HG02973 (cell line): ENCODE measurements at regions not wholly inside any gene's neighbourhood (a gene's known extent, or its start where the extent isn't known, plus 50 kb on each side); places are given as distances from the start of the nearest gene placed in this dataset.

Experiments used
- ATAC-seq: cut with Tn5 transposase; IDR thresholded peaks from one replicate; pipeline ENCODE4 v1.9.1; 2021; ENCODE audit warnings: moderate library complexity; ENCODE audit not compliant: unreplicated experiment

DNA sequence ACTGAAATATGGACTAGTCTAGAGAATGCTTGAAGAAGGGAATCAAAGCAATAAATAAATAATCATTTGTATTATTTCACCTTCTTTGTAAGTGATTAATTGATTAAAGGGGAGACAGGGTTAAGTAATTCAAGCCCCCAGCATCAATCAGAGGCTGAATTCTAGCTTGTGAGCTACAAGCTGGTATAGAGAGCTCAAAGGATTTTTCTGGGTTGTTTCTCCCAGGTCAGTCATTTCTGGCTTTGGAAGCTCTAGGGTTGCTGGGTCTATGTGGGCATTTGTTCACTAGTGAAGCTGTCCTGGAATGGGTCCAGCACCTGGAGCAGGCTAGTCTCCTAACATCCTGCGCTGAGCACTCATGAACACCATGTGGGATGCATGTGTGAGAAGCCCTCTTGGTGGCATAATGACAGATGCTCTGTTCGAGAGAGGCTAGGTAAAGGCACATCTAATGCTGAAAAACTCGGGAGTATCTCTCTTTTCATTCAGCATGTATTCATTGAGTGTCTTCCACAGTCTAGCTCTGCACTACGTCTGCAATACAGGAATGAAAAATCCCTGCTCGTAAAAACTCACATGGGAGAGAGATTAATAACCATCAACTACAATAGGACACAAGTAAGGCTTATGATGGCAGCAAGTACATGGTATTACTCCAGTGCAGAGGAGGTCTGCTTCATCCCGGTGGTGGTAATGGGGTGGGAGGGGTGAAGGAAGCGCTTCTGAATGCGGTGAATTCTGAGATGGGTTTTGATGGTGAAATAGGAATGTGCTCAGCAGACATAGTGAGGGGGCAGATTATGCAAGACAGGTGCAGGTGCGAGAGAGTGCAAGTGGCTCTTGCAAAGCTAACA lies 68.0 kb upstream of the NRP1 start:
- ATAC-seq = no peak

- ATAC-seq = no peak
These were observed 66.8 kb upstream of the NRP1 start for GRCh38 chr10:33401300-33401699.

- ATAC-seq = no peak
These were observed 64.3 kb upstream of the NRP1 start for GRCh38 chr10:33398796-33399195.

- ATAC-seq = no peak
These were observed 62.5 kb upstream of the NRP1 start for GRCh38 chr10:33396938-33397337.

DNA sequence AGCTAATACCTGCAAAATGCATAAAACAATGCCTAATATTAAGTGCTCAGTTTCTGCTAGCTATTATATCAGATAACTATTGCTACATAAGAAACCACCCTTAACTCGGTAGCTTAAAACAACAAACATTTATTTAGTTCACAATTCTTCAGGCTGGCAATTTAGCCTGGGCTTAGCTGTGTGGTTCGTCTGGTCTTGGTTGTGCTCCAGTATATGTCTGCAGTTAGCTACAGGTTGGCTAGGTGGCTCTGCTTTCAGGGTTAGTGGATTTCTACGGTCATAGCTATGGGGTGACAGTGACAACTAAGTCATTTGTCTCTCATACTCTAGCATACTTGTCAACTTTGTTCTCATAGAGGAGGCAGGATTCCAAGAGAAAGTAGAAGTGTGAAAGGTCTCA lies 61.8 kb upstream of the NRP1 start:
- no peak for ATAC-seq

DNA sequence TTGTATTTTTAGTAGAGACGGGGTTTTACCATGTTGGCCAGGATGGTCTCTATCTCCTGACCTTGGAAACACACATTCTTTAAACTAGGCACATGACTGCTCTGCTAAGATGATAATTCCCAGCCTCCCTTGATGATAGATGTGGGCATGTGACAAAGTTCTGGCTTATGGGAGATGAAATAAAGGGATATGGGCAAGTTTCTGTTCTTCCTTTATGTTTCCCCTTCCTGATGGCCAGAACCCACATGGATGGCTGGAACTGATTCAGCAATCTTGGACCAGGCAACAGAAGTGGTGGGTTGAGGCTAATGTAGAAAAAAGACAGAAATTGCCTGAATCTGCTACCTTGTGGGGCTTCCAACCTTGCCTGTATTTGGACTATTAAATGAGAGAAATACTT lies 60.7 kb upstream of the NRP1 start:
- no peak for ATAC-seq

GRCh38 chr10:33392706-33393105 lies 58.2 kb upstream of the NRP1 start:
- ATAC-seq = no peak

DNA sequence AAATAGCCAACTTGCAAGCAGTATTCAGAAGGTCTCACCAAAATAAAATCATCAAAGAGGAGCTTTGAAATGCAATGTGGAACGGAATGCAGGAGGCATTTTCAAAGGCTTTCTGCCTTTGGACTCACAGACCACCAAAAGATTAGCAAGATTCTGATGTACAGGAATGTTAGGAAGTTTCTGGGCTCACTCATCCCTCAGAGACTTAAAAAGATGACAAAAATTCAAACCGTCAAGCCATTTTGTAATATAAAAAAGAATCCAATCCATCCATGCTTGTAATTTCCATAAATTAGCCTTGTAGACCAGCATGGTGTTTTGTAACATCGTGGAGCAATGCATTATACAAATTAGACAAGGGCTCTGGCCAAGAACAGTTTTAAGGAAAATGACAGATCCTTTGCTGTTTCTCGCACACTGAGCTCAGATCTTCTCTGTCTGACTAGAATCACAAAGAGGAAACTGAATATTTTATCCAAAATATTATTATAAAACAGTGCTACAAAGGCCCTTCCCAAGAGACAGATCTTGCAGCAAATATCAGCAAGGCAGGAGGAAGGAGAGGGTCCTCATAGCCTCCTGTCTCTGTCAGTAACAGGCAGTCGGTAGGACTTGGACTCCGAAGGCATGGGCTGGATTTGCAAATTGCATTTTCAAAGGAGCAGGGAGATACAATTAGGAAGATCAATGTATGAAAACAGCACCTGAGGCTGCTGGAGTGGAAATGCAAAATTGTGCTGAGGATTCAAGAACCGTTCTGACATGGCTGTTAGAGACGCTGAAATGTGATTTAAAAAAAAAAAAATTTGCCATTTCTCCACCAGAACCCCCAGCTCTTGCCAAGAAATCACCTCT lies 57.4 kb upstream of the NRP1 start:
- no peak for ATAC-seq

- no peak for ATAC-seq
These were observed 55.6 kb upstream of the NRP1 start for GRCh38 chr10:33390046-33390445.

DNA sequence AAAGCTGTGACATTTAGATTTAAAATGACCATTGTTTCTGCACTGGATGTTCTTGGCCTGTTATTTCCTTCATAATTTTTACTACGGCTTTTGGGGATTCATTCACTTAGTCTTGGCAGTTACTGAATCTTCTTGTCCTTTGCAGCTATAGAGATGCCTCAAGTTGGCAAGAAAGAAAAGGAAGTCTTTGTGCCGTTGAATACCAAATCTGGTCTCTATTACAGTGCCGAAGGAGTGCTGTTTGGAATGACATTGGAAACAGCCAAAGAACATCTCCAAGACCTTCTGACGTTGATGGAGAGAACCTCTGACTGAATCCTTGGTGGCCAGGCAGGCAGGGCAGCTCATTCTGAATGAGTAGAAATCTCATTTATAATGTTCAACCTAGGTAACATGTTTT lies 54.3 kb upstream of the NRP1 start:
- ATAC-seq = no peak

DNA sequence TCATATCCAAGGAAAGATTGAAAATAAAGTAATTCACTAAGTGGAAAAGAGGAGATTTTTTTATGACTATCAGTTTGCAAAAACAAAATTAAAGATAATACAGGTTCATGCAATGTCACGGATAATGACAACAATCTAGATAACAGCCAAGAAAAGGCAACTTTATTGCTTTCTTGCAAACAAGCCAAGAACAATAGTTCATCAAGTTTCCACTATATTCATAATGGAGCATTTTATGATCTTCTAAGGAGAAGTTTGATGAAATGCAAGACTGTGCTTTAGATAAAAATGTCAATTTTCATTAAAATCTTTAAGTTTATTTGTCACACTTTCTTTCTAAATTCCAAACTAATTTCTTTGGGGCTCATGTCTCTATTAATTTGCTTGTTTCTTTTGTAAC lies 53.9 kb upstream of the NRP1 start:
- no peak for ATAC-seq

DNA sequence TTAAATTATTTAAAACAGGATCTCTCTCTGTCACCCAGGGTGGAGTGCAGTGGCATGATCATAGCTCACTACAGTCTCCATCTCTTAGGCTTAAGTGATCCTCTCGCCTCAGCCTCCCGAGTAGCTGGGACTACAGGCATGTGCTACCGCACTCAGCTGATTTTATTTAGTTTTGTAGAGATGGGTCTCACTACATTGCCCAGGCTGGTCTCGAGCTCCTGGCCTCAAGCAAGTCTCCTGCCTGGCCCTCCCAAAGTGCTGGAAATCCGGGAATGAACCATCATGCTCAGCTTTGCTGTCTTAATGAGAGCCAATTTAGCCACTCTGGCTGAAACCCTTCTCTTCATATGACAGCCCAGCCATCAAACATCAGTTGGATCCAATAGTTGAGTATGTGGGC lies 53.3 kb upstream of the NRP1 start:
- ATAC-seq = no peak

- ATAC-seq = no peak
These were observed 52.5 kb upstream of the NRP1 start for GRCh38 chr10:33386926-33387325.

- ATAC-seq = no peak
These were observed 51.2 kb upstream of the NRP1 start for GRCh38 chr10:33385686-33386085.

GRCh38 chr10:33385015-33385414 lies 50.5 kb upstream of the NRP1 start:
- ATAC-seq = no peak
